ENCODE measurements at regions not wholly inside any gene's neighbourhood (a gene's known extent, or its start where the extent isn't known, plus 50 kb on each side); places are given as distances from the start of the nearest gene placed in this dataset.

DNA sequence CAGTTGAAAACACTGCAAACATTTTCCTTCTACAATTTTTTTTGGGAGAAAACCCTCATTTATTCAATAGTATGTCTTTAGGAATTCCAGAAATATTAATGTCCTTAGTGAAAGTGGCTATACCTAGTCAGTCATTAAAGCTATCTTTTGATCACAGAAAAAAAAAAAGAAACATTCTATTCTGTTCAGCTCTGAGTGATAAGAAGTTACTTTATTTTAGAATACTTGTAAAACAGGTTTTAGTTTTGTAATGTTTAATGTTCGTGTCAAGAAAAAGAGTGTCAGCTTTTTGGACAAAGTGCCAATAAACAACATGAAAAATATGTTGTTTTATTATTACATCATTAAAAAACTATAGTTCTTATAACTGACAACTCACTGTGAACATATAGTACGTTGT is 240.4 kb downstream of the OGFRL1 start:
- H3K4me3 Mint-ChIP-seq, result no peak overlapping the region
- H3K27me3 Mint-ChIP-seq (ENCODE audit: insufficient read depth), result peaks cover 5% of the 10 kb centered on the region
- no peak for DNase-seq
- no peaks in the 10 kb centered on the region for H3K9me3 Mint-ChIP-seq
- H3K27ac Mint-ChIP-seq, result no peak overlapping the region
- no peaks in the 10 kb centered on the region for H3K36me3 Mint-ChIP-seq (ENCODE audit: low read depth)
- H3K4me1 Mint-ChIP-seq (ENCODE audit: low read depth), result peaks cover 23% of the 10 kb centered on the region
- TF ChIP-seq, protein P1, sequence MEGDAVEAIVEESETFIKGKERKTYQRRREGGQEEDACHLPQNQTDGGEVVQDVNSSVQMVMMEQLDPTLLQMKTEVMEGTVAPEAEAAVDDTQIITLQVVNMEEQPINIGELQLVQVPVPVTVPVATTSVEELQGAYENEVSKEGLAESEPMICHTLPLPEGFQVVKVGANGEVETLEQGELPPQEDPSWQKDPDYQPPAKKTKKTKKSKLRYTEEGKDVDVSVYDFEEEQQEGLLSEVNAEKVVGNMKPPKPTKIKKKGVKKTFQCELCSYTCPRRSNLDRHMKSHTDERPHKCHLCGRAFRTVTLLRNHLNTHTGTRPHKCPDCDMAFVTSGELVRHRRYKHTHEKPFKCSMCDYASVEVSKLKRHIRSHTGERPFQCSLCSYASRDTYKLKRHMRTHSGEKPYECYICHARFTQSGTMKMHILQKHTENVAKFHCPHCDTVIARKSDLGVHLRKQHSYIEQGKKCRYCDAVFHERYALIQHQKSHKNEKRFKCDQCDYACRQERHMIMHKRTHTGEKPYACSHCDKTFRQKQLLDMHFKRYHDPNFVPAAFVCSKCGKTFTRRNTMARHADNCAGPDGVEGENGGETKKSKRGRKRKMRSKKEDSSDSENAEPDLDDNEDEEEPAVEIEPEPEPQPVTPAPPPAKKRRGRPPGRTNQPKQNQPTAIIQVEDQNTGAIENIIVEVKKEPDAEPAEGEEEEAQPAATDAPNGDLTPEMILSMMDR (IDR thresholded peaks at IDR 0.05), result no peak

DNA sequence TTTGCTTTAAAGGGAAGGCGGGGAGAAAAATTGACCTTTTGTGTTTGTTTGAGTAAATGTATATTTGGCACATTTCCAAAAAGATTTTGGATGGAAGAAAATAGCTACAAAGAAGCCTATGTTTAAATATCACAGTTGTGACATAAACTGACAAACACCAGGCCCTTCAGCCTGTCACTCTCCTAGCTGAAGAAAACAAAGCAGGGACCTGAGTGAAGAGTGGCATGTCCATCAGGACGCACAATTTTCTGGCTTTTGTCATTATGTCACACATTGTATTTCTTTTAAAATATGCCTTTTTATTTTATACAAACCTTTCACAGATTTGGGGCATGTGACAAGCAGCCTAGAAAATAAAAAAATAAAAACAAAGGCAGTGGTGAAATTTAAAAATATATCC is 241.2 kb downstream of the OGFRL1 start:
- H3K9me3 Mint-ChIP-seq, result no peaks in the 10 kb centered on the region
- peaks cover 5% of the 10 kb centered on the region for H3K27me3 Mint-ChIP-seq (ENCODE audit: insufficient read depth)
- H3K27ac Mint-ChIP-seq, result no peak overlapping the region
- TF ChIP-seq, protein P1 (IDR thresholded peaks at IDR 0.05), result no peak
- no peaks in the 10 kb centered on the region for H3K36me3 Mint-ChIP-seq (ENCODE audit: low read depth)
- no peak for DNase-seq
- H3K4me1 Mint-ChIP-seq (ENCODE audit: low read depth), result peaks cover 20% of the 10 kb centered on the region
- no peak overlapping the region for H3K4me3 Mint-ChIP-seq

DNA sequence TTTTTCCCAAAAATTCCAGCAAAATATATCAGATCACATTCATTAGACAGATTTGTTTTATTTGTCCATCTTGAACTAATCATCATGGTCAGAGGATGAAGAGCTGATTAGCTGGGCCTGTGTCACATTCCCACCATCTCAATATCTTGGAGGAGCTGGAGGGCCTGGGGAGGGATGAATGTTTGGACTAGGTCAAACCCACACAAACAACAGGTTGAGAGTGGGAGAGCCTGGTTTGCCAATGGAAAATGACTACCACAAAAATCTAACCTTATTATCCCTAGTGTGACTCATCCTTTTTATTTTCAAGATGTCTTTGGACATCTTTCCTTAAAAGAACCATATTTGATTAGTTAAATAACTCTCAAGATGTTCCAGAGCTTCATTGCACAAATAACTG is 242.4 kb downstream of the OGFRL1 start:
- Mint-ChIP-seq H3K4me1 (ENCODE audit: low read depth) (peaks cover 20% of the 10 kb centered on the region), H3K36me3 (ENCODE audit: low read depth) (no peaks in the 10 kb centered on the region), H3K27ac (no peak overlapping the region), H3K9me3 (no peaks in the 10 kb centered on the region), H3K27me3 (ENCODE audit: insufficient read depth) (peaks cover 5% of the 10 kb centered on the region), H3K4me3 (no peak overlapping the region)
- TF ChIP-seq, protein P1 (IDR thresholded peaks at IDR 0.05), result no peak
- DNase-seq, result no peak

DNA sequence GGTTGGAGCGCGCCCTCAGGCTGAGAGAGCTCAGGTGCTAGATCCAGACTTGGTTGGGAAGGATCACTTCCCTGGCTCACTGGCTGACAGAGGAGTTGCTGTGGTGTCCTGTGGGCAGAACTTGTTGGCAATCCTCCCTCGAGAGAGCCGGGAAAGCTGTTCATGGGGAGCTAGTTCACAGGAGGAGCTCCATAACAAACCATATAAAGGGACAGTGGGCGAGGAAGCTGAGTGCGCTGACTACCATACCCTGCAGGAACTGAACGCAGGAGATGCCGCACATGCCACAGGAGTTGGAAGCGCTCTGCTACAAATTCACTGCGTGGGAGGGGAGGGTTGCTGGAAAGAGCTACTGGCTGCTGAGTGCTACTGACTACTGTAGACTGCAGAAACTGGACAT is 243.2 kb downstream of the OGFRL1 start:
- Mint-ChIP-seq H3K27me3 (ENCODE audit: insufficient read depth) (peaks cover 3% of the 10 kb centered on the region; the same call in 1 of the 2 replicates), H3K36me3 (ENCODE audit: low read depth) (no peaks in the 10 kb centered on the region), H3K4me3 (no peak overlapping the region), H3K4me1 (ENCODE audit: low read depth) (peaks cover 20% of the 10 kb centered on the region), H3K9me3 (no peaks in the 10 kb centered on the region), H3K27ac (no peak overlapping the region)
- TF ChIP-seq, protein P1 (IDR thresholded peaks at IDR 0.05), result no peak
- no peak for DNase-seq

DNA sequence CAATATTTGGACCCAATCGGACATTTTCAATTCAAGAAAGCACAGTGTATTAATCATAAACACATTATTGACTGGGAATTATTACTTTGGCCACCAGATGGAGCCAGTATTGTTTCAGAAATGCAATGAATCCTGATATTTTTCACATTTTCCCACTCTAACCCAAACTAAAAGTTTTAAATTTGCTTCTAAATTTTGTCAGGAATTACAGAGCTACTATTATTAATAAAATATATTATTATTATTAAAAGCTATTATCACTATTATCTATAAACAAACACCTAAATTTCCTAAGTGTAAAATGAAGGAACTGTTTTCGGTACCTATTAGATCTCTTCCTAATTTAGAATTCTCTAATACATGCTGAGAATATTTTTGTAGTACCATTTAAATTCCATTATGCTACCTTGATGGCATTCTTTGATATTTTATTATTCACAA is 245.3 kb downstream of the OGFRL1 start:
- TF ChIP-seq, protein P1 (IDR thresholded peaks at IDR 0.05), result peak; percentile 92
- DNase-seq, result peak; percentile 38

DNA sequence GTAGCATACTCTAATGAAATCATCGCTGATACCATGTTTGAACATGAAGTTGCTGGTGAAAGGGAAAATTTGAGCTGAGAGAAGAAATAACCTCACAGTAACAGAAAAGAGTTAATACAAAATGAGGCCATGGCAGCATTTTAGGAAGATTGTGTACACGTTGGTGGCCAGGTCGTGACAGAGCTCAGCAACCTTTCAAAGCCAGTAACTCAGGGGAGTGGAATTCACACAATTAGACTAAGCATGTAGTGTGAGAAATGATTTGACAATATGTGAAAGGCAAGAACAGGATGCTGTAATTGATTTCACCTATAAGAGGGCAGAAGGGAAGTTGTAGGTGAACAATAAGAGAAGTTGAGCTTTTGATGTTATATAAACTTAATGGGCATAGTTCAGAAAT is 246.3 kb downstream of the OGFRL1 start:
- Mint-ChIP-seq H3K9me3 (no peaks in the 10 kb centered on the region), H3K4me1 (ENCODE audit: low read depth) (peaks cover 20% of the 10 kb centered on the region), H3K36me3 (ENCODE audit: low read depth) (no peaks in the 10 kb centered on the region), H3K27ac (no peak overlapping the region), H3K27me3 (ENCODE audit: insufficient read depth) (peaks cover 3% of the 10 kb centered on the region; the same call in 1 of the 2 replicates), H3K4me3 (no peak overlapping the region)
- TF ChIP-seq, protein P1 (IDR thresholded peaks at IDR 0.05), result no peak
- no peak for DNase-seq

More for the DNA sequence above, 245.3 kb downstream of the OGFRL1 start:
- H3K4me3 Mint-ChIP-seq, result no peak overlapping the region
- peaks cover 3% of the 10 kb centered on the region; the same call in 1 of the 2 replicates for H3K27me3 Mint-ChIP-seq (ENCODE audit: insufficient read depth)
- peaks cover 20% of the 10 kb centered on the region for H3K4me1 Mint-ChIP-seq (ENCODE audit: low read depth)
- no peaks in the 10 kb centered on the region for H3K9me3 Mint-ChIP-seq
- no peaks in the 10 kb centered on the region for H3K36me3 Mint-ChIP-seq (ENCODE audit: low read depth)
- H3K27ac Mint-ChIP-seq, result no peak overlapping the region
